ENCODE measurements at regions not wholly inside any gene's neighbourhood (a gene's known extent, or its start where the extent isn't known, plus 50 kb on each side); places are given as distances from the start of the nearest gene placed in this dataset.
A peak's percentile ranks its signal among the peaks of the same experiment; 100 is the strongest.

DNA sequence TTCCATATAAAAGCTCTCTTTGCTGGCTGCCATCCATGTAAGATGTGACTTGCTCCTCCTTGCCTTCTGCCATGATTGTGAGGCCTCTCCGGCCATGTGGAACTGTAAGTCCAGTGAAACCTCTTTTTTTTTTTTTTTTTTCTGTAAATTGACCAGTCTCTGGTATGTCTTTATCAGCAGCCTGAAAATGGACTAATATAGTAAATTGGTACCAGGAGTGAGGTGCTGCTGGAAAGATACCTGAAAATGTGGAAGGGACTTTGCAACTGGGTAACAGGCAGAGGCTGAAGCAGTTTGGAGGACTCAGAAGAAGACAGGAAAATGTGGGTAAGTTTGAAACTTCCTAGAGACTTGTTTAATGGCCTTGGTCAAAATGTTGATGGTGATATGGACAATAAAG lies 124.3 kb upstream of the AADAT start:
- H4K20me1 ChIP-seq (replicated peaks; ENCODE audit: insufficient read depth): no peaks in the 10 kb centered on the region
- Mint-ChIP-seq H3K4me1 (no peaks in the 10 kb centered on the region), H3K4me3 (no peak overlapping the region), H3K27me3 (ENCODE audit: insufficient read depth, low read depth, poor library complexity) (peaks cover 3% of the 10 kb centered on the region), H3K9me3 (peaks cover 79% of the 10 kb centered on the region), H3K36me3 (ENCODE audit: low read depth) (peaks cover 45% of the 10 kb centered on the region), H3K27ac (no peak overlapping the region)
- no peaks in the 10 kb centered on the region for H3K79me2 ChIP-seq (replicated peaks; ENCODE audit: insufficient read depth)
- H3K27ac ChIP-seq (ENCODE audit: low read depth): no peak overlapping the region
- H2AFZ ChIP-seq: no peak overlapping the region
- DNase-seq (ENCODE audit: low spot score) (no peak), ATAC-seq (no peak)
- no peak overlapping the region for H3K4me3 ChIP-seq
- no peaks in the 10 kb centered on the region for H3K4me1 ChIP-seq (ENCODE audit: insufficient read depth)
- no peaks in the 10 kb centered on the region for H3K36me3 ChIP-seq (ENCODE audit: insufficient read depth)
- no peaks in the 10 kb centered on the region for H3K9me2 ChIP-seq (ENCODE audit: insufficient read depth)
- H3F3A ChIP-seq (replicated peaks; ENCODE audit: low read depth): no peaks in the 10 kb centered on the region
- no peak overlapping the region for H3K4me2 ChIP-seq
- TF ChIP-seq EZH2 (IDR thresholded peaks at IDR 0.05; ENCODE audit: low read depth, unreplicated experiment) (no peak), ZNF114 (CRISPR knock-in tag; IDR thresholded peaks at IDR 0.05) (no peak), CREB1 (CRISPR knock-in tag; IDR thresholded peaks at IDR 0.05; ENCODE audit: low read depth) (no peak), CTCF (conservative IDR thresholded peaks at IDR 0.05; ENCODE audit: low read depth in 2 of 2) (no peak), EZH2phosphoT487 (IDR thresholded peaks at IDR 0.05; ENCODE audit: unreplicated experiment) (no peak), JUNB (IDR thresholded peaks at IDR 0.05; ENCODE audit: unreplicated experiment) (no peak), POLR2AphosphoS5 (IDR thresholded peaks at IDR 0.05; ENCODE audit: low read depth) (no peak), NANOG (IDR thresholded peaks at IDR 0.05; ENCODE audit: borderline replicate concordance) (no peak), ETS1 (IDR thresholded peaks at IDR 0.05) (no peak)
- H3K27me3 ChIP-seq (ENCODE audit: insufficient read depth): no peaks in the 10 kb centered on the region

DNA sequence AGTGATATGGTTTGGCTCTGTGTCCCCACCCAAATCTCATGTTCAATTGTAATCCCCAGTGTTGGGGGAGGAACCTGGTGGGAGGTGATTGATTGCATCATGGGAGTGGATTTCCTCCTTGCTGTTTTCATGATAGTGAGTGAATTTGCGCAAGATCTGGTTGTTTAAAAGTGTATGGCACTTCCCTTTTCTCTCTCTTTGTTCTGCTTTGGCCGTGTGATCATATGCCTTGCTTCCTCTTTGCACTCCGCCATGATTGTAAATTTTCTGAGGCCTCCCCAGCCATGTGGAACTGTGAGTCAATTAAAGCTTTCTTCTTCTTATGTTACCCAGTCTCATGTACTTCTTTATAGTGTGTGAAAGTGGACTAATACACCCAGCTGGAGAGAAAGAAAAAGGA lies 113.0 kb upstream of the AADAT start:
- no peaks in the 10 kb centered on the region for H3K36me3 Mint-ChIP-seq (ENCODE audit: low read depth)
- H3K4me1 Mint-ChIP-seq: no peaks in the 10 kb centered on the region
- Histone ChIP-seq H3K4me3 (no peak overlapping the region), H3F3A (replicated peaks; ENCODE audit: low read depth) (no peaks in the 10 kb centered on the region), H3K27ac (ENCODE audit: low read depth) (no peak overlapping the region), H2AFZ (peak overlapping the region; percentile 44; the same call in 1 of the 2 replicates), H3K4me1 (ENCODE audit: insufficient read depth) (no peaks in the 10 kb centered on the region), H3K27me3 (ENCODE audit: insufficient read depth) (no peaks in the 10 kb centered on the region), H3K4me2 (no peak overlapping the region), H3K36me3 (ENCODE audit: insufficient read depth) (no peaks in the 10 kb centered on the region), H3K79me2 (replicated peaks; ENCODE audit: insufficient read depth) (no peaks in the 10 kb centered on the region), H4K20me1 (replicated peaks; ENCODE audit: insufficient read depth) (no peaks in the 10 kb centered on the region), H3K9me2 (ENCODE audit: insufficient read depth) (peaks cover 4% of the 10 kb centered on the region; the same call in 1 of the 2 replicates)
- DNase-seq (ENCODE audit: low spot score) (no peak), ATAC-seq (no peak)
- no peak overlapping the region for H3K4me3 Mint-ChIP-seq
- H3K27me3 Mint-ChIP-seq (ENCODE audit: insufficient read depth, low read depth, poor library complexity): no peaks in the 10 kb centered on the region
- TF ChIP-seq ZNF114 (CRISPR knock-in tag; IDR thresholded peaks at IDR 0.05) (no peak), CTCF (conservative IDR thresholded peaks at IDR 0.05; ENCODE audit: low read depth in 2 of 2) (no peak), ETS1 (IDR thresholded peaks at IDR 0.05) (no peak), STAT1 (IDR thresholded peaks at IDR 0.05; ENCODE audit: unreplicated experiment) (no peak), JUNB (IDR thresholded peaks at IDR 0.05; ENCODE audit: unreplicated experiment) (no peak), EZH2phosphoT487 (IDR thresholded peaks at IDR 0.05; ENCODE audit: unreplicated experiment) (no peak)
- TF ChIP-seq, protein P1, sequence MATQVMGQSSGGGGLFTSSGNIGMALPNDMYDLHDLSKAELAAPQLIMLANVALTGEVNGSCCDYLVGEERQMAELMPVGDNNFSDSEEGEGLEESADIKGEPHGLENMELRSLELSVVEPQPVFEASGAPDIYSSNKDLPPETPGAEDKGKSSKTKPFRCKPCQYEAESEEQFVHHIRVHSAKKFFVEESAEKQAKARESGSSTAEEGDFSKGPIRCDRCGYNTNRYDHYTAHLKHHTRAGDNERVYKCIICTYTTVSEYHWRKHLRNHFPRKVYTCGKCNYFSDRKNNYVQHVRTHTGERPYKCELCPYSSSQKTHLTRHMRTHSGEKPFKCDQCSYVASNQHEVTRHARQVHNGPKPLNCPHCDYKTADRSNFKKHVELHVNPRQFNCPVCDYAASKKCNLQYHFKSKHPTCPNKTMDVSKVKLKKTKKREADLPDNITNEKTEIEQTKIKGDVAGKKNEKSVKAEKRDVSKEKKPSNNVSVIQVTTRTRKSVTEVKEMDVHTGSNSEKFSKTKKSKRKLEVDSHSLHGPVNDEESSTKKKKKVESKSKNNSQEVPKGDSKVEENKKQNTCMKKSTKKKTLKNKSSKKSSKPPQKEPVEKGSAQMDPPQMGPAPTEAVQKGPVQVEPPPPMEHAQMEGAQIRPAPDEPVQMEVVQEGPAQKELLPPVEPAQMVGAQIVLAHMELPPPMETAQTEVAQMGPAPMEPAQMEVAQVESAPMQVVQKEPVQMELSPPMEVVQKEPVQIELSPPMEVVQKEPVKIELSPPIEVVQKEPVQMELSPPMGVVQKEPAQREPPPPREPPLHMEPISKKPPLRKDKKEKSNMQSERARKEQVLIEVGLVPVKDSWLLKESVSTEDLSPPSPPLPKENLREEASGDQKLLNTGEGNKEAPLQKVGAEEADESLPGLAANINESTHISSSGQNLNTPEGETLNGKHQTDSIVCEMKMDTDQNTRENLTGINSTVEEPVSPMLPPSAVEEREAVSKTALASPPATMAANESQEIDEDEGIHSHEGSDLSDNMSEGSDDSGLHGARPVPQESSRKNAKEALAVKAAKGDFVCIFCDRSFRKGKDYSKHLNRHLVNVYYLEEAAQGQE (IDR thresholded peaks at IDR 0.05; ENCODE audit: unreplicated experiment): no peak
- peaks cover 17% of the 10 kb centered on the region for H3K9me3 Mint-ChIP-seq
- no peak overlapping the region for H3K27ac Mint-ChIP-seq

Data from GM23338 (cell line).